Esophagus muscularis mucosa (tissue), 3 donors: ENCODE measurements at regions not wholly inside any gene's neighbourhood (a gene's known extent, or its start where the extent isn't known, plus 50 kb on each side); places are given as distances from the start of the nearest gene placed in this dataset.

ENCODE experiments used
- CTCF ChIP-seq, 3 experiments: fragments of 200-600 bp in 2 of 3; fragments of 450-650 bp in 1 of 3; sonication (generic) in 2 of 3; IDR thresholded peaks; one replicate each; pipeline ENCODE4 v1.5.1; 2017 to 2019; ENCODE audit warnings: antibody characterized with exemption in 3 of 3, mild to moderate bottlenecking in 2 of 3, moderate library complexity in 1 of 3
- POLR2A ChIP-seq: fragments of 450-650 bp; IDR thresholded peaks from one replicate; pipeline ENCODE4 v1.6.1; 2017; ENCODE audit warnings: antibody characterized with exemption, moderate library complexity, mild to moderate bottlenecking, low read depth
- POLR2AphosphoS5 ChIP-seq, 2 donors: sonication (generic); formaldehyde crosslinking; IDR thresholded peaks; one replicate each; pipeline ENCODE4 v1.6.1; 2017; ENCODE audit warnings: antibody characterized with exemption in 2 of 2

GRCh38 chr18:78240101-78240500, 739.5 kb upstream of the SALL3 start:
- no peak for TF ChIP-seq POLR2A
- no peak for TF ChIP-seq CTCF (IDR thresholded peaks at IDR 0.05)
- TF ChIP-seq POLR2AphosphoS5 (IDR thresholded peaks at IDR 0.05) = no peak
